DND-41 (cell line): ENCODE measurements at regions not wholly inside any gene's neighbourhood (a gene's known extent, or its start where the extent isn't known, plus 50 kb on each side); places are given as distances from the start of the nearest gene placed in this dataset.

ENCODE experiments used
- ATAC-seq: fragments of 200-7000 bp; cut with Tn5 transposase; 3 replicates; pipeline ENCODE4 v1.9.1; 2021; ENCODE audit warnings: low read depth; ENCODE audit not compliant: insufficient read depth
- DNase-seq: peaks from one replicate; pipeline ENCODE4 v3.0.0-alpha.2; 2020
- H2AFZ ChIP-seq: 2 replicates; pipeline ENCODE4 v1.6.0; 2012; ENCODE audit warnings: low read depth, low read length
- H3K27ac ChIP-seq: 2 replicates; pipeline ENCODE4 v1.5.1; 2012; ENCODE audit warnings: low read length, inconsistent platforms
- H3K27me3 ChIP-seq: fragments of 200-600 bp; sonication (generic); 2 replicates; pipeline ENCODE4 v1.6.0; 2012; ENCODE audit warnings: low read length, mild to moderate bottlenecking, inconsistent platforms; ENCODE audit not compliant: insufficient read depth, poor library complexity
- H3K36me3 ChIP-seq: 2 replicates; pipeline ENCODE4 v1.5.1; 2012; ENCODE audit warnings: low read length, inconsistent platforms; ENCODE audit not compliant: insufficient read depth
- H3K4me1 ChIP-seq: 2 replicates; pipeline ENCODE4 v1.5.1; 2012; ENCODE audit warnings: mild to moderate bottlenecking, low read length; ENCODE audit not compliant: insufficient read depth
- H3K4me2 ChIP-seq: 2 replicates; pipeline ENCODE4 v1.6.0; 2012; ENCODE audit warnings: mild to moderate bottlenecking, moderate library complexity, low read length, inconsistent platforms; ENCODE audit not compliant: insufficient read depth
- H3K4me3 ChIP-seq, 2 experiments: fragments of 200-600 bp in 1 of 2; shearing (Covaris generic) in 1 of 2; 2 replicates each; pipeline ENCODE4 v1.5.1; 2012 to 2016; ENCODE audit warnings: inconsistent platforms in 2 of 2, low read length in 2 of 2, mild to moderate bottlenecking in 2 of 2, low read depth in 1 of 2, moderate library complexity in 1 of 2
- H3K79me2 ChIP-seq: 2 replicates; pipeline ENCODE4 v1.6.0; 2012; ENCODE audit warnings: low read length, inconsistent platforms; ENCODE audit not compliant: insufficient read depth
- H3K9ac ChIP-seq: 2 replicates; pipeline ENCODE4 v1.6.0; 2012; ENCODE audit warnings: low read depth, mild to moderate bottlenecking, inconsistent platforms, low read length, moderate library complexity
- H3K9me3 ChIP-seq: 2 replicates; pipeline ENCODE4 v1.5.1; 2012; ENCODE audit warnings: low read length, moderate library complexity, mild to moderate bottlenecking, inconsistent platforms; ENCODE audit not compliant: insufficient read depth, severe bottlenecking
- H4K20me1 ChIP-seq: 2 replicates; pipeline ENCODE4 v1.6.0; 2012; ENCODE audit warnings: low read length; ENCODE audit not compliant: insufficient read depth
- CTCF ChIP-seq: IDR thresholded peaks from 2 replicates; pipeline ENCODE4 v1.5.1; 2012; ENCODE audit warnings: borderline replicate concordance, low read length, moderate library complexity, mild to moderate bottlenecking; ENCODE audit not compliant: poor library complexity, severe bottlenecking; ENCODE audit errors: extremely low read depth
- EZH2 ChIP-seq: IDR thresholded peaks from 3 replicates; pipeline ENCODE4 v1.6.1; 2012; ENCODE audit warnings: borderline replicate concordance, low read depth, mild to moderate bottlenecking, moderate library complexity, low read length, inconsistent platforms; ENCODE audit not compliant: severe bottlenecking

- DNase-seq: no peak
- no peak overlapping the region for H3K9ac ChIP-seq
Observed at GRCh38 chr20:19021406-19022117, 190.9 kb upstream of the SLC24A3 start.

GRCh38 chr20:19022118-19022575 lies 190.3 kb upstream of the SLC24A3 start:
- Histone ChIP-seq H3K27me3 (peaks cover 3% of the 10 kb centered on the region), H3K9ac (no peak overlapping the region), H3K4me3 (no peak overlapping the region), H4K20me1 (no peaks in the 10 kb centered on the region), H3K9me3 (no peaks in the 10 kb centered on the region), H3K79me2 (no peaks in the 10 kb centered on the region), H3K4me2 (no peak overlapping the region), H2AFZ (no peak overlapping the region), H3K36me3 (no peaks in the 10 kb centered on the region), H3K4me1 (no peaks in the 10 kb centered on the region), H3K27ac (no peak overlapping the region)
- ATAC-seq (no peak), DNase-seq (no peak)
- TF ChIP-seq CTCF (no peak), EZH2 (no peak)

More at GRCh38 chr20:19021406-19022117, 190.9 kb upstream of the SLC24A3 start:
- Histone ChIP-seq H4K20me1 (no peaks in the 10 kb centered on the region), H3K36me3 (no peaks in the 10 kb centered on the region), H3K27me3 (peaks cover 3% of the 10 kb centered on the region), H2AFZ (no peak overlapping the region), H3K79me2 (no peaks in the 10 kb centered on the region), H3K27ac (no peak overlapping the region), H3K9me3 (no peaks in the 10 kb centered on the region), H3K4me1 (no peaks in the 10 kb centered on the region), H3K4me2 (no peak overlapping the region), H3K4me3 (no peak overlapping the region)
- ATAC-seq: no peak
- TF ChIP-seq CTCF: no peak
- no peak for TF ChIP-seq EZH2

- Histone ChIP-seq H2AFZ (no peak overlapping the region), H3K4me1 (no peaks in the 10 kb centered on the region), H3K79me2 (no peaks in the 10 kb centered on the region), H3K27me3 (peaks cover 3% of the 10 kb centered on the region), H4K20me1 (no peaks in the 10 kb centered on the region), H3K27ac (no peak overlapping the region), H3K9ac (no peak overlapping the region), H3K36me3 (no peaks in the 10 kb centered on the region), H3K4me3 (no peak overlapping the region), H3K9me3 (no peaks in the 10 kb centered on the region), H3K4me2 (no peak overlapping the region)
- TF ChIP-seq CTCF: no peak
- no peak for TF ChIP-seq EZH2
- DNase-seq: no peak
- ATAC-seq: no peak
Observed at GRCh38 chr20:19022791-19023448, 189.5 kb upstream of the SLC24A3 start.
